AG04449 (cell line): ENCODE measurements at regions not wholly inside any gene's neighbourhood (a gene's known extent, or its start where the extent isn't known, plus 50 kb on each side); places are given as distances from the start of the nearest gene placed in this dataset.

Experiments used
- CTCF ChIA-PET: fragments of 350-600 bp; formaldehyde crosslinking; extraction: SDS; loops from one replicate; lab custom pipeline; 2021; ENCODE audit warnings: antibody characterized with exemption; lab: Yijun Ruan, JAX
- POLR2A ChIA-PET: fragments of 400-600, 350-600 bp; formaldehyde crosslinking; extraction: SDS; loops from one replicate; lab custom pipeline; 2020; ENCODE audit warnings: antibody characterized with exemption, inconsistent platforms; lab: Yijun Ruan, JAX
- DNase-seq: peaks from one replicate; pipeline ENCODE4 v3.0.0-alpha.2; 2010; ENCODE audit warnings: low read depth, low spot score
- H3K4me3 ChIP-seq: 2 replicates; pipeline ENCODE4 v1.5.1; 2011; ENCODE audit warnings: low read depth, mild to moderate bottlenecking, control low read depth, low read length
- TF ChIP-seq, protein P1 (sequence below): IDR thresholded peaks from one replicate; pipeline ENCODE4 v1.5.1; 2011; ENCODE audit warnings: mild to moderate bottlenecking, moderate library complexity, low read length, control low read depth, inconsistent platforms; ENCODE audit not compliant: insufficient read depth; ENCODE audit errors: missing control alignments

- POLR2A ChIA-PET, result no interaction called here
- no peak for DNase-seq
- CTCF ChIA-PET, result no interaction called here
- TF ChIP-seq, protein P1, sequence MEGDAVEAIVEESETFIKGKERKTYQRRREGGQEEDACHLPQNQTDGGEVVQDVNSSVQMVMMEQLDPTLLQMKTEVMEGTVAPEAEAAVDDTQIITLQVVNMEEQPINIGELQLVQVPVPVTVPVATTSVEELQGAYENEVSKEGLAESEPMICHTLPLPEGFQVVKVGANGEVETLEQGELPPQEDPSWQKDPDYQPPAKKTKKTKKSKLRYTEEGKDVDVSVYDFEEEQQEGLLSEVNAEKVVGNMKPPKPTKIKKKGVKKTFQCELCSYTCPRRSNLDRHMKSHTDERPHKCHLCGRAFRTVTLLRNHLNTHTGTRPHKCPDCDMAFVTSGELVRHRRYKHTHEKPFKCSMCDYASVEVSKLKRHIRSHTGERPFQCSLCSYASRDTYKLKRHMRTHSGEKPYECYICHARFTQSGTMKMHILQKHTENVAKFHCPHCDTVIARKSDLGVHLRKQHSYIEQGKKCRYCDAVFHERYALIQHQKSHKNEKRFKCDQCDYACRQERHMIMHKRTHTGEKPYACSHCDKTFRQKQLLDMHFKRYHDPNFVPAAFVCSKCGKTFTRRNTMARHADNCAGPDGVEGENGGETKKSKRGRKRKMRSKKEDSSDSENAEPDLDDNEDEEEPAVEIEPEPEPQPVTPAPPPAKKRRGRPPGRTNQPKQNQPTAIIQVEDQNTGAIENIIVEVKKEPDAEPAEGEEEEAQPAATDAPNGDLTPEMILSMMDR, result no peak
- H3K4me3 ChIP-seq, result no peak overlapping the region
These were observed 125.6 kb upstream of the SASH1 start for GRCh38 chr6:148217051-148217450.

DNA sequence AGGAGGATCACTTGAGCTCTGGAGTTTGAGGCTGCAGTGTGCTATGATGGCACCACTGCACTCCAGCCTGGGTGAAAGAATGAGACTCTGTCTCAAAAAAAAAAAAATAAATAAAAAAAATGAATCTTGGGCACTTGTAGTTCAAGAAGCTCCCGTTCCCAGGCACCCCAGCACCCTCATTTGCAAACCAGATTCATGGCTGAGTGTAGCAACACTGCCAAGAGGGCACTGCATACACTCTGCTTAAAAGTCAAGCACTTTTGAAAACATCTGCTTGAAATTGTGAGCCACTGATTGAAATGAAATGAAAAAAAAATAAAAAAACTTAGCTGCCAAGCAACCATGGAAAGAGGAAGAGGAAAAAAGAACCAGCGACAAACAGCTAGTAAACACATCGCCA, 124.7 kb upstream of the SASH1 start:
- CTCF ChIA-PET, result interaction anchor here (0.8 to 1.2 kb wide), 2 partner anchors 23 to 38 kb away, joined by 3 read pairs; no protein-coding TSS in a partner anchor
- TF ChIP-seq, protein P1, result no peak

GRCh38 chr6:148218542-148219258, 123.9 kb upstream of the SASH1 start:
- ChIA-PET CTCF (interaction anchor here (0.8 to 1.2 kb wide), 3 partner anchors 24 to 43 kb away, joined by 3 read pairs; no protein-coding TSS in a partner anchor), POLR2A (no interaction called here)
- H3K4me3 ChIP-seq, result no peak overlapping the region
- TF ChIP-seq, protein P1, result no peak
- DNase-seq, result no peak

More for the DNA sequence above, 124.7 kb upstream of the SASH1 start:
- H3K4me3 ChIP-seq, result no peak overlapping the region
- DNase-seq, result no peak
- POLR2A ChIA-PET, result no interaction called here

GRCh38 chr6:148221196-148221979, 121.2 kb upstream of the SASH1 start:
- TF ChIP-seq, protein P1, result no peak
- ChIA-PET POLR2A (no interaction called here), CTCF (interaction anchor here (1.0 to 1.7 kb wide), 2 partner anchors 11 to 44 kb away, joined by 3 to 6 read pairs; no protein-coding TSS in a partner anchor)
- DNase-seq, result no peak
- no peak overlapping the region for H3K4me3 ChIP-seq

GRCh38 chr6:148222376-148222775, 120.3 kb upstream of the SASH1 start:
- CTCF ChIA-PET, result interaction anchor here (1.0 kb wide), 1 partner anchor 10 kb away, joined by 3 read pairs; no protein-coding TSS in a partner anchor
- POLR2A ChIA-PET, result no interaction called here
- DNase-seq, result no peak
- TF ChIP-seq, protein P1, result no peak
- no peak overlapping the region for H3K4me3 ChIP-seq

DNA sequence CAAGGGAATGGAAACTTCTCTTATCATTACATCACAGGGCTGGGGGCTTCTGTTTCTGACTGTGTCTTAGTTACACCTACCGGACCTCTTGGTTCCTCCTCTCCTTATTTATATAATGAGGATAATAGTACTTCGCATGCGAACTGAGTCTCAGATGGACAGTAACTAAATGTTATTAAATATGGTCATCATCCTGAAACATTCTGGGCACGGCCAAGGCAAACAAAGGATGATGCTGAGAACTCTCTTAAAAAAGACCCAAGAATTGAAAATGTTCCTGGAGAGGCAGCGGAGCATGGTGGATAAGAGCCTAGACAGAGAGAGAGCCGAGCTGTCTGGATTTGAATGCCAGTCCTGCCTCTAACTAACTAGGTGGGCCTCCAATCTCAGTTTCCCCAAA, 119.8 kb upstream of the SASH1 start:
- no peak overlapping the region for H3K4me3 ChIP-seq
- TF ChIP-seq, protein P1, result no peak
- DNase-seq, result no peak
- POLR2A ChIA-PET, result no interaction called here
- CTCF ChIA-PET, result interaction anchor here (1.0 kb wide), 1 partner anchor 10 kb away, joined by 3 read pairs; no protein-coding TSS in a partner anchor
